ENCODE measurements at regions not wholly inside any gene's neighbourhood (a gene's known extent, or its start where the extent isn't known, plus 50 kb on each side); places are given as distances from the start of the nearest gene placed in this dataset.

GRCh38 chr1:208943291-208943690, 640.2 kb upstream of the CAMK1G start:
- Histone ChIP-seq H3K9me3 (no peaks in the 10 kb centered on the region), H3K27ac (no peak overlapping the region), H3K4me3 (no peak overlapping the region), H3K27me3 (no peaks in the 10 kb centered on the region), H3K36me3 (no peaks in the 10 kb centered on the region), H3K4me1 (no peaks in the 10 kb centered on the region)
- no peak for TF ChIP-seq POLR2AphosphoS5 (IDR thresholded peaks at IDR 0.05)
- no peak for TF ChIP-seq CTCF (IDR thresholded peaks at IDR 0.05)
- no peak for TF ChIP-seq POLR2A (IDR thresholded peaks at IDR 0.05)
- DNase-seq (ENCODE audit: low spot score in 2 of 2): no peak
- 93% methylated on average over 5 of the region's 5 CpGs for WGBS

- H3K4me1 ChIP-seq: no peaks in the 10 kb centered on the region
- DNase-seq (ENCODE audit: low spot score in 2 of 2): no peak
- TF ChIP-seq EP300 (IDR thresholded peaks at IDR 0.05) (no peak), POLR2A (IDR thresholded peaks at IDR 0.05) (no peak), CTCF (IDR thresholded peaks at IDR 0.05) (no peak), POLR2AphosphoS5 (IDR thresholded peaks at IDR 0.05) (no peak)
- no peaks in the 10 kb centered on the region for H3K27me3 ChIP-seq
- H3K9me3 ChIP-seq: no peaks in the 10 kb centered on the region
- no peaks in the 10 kb centered on the region for H3K36me3 ChIP-seq
- H3K4me3 ChIP-seq: no peak overlapping the region
- WGBS: 6% methylated on average over 2 of the region's 2 CpGs
- H3K27ac ChIP-seq: no peak overlapping the region
These were observed 638.5 kb upstream of the CAMK1G start for GRCh38 chr1:208944981-208945451.

GRCh38 chr1:208950206-208950605, 633.3 kb upstream of the CAMK1G start:
- no peaks in the 10 kb centered on the region for H3K36me3 ChIP-seq
- H3K4me1 ChIP-seq: no peaks in the 10 kb centered on the region
- no peak for TF ChIP-seq EP300 (IDR thresholded peaks at IDR 0.05)
- TF ChIP-seq POLR2AphosphoS5 (IDR thresholded peaks at IDR 0.05): no peak
- TF ChIP-seq CTCF (IDR thresholded peaks at IDR 0.05): no peak
- TF ChIP-seq POLR2A (IDR thresholded peaks at IDR 0.05): no peak
- no peak overlapping the region for H3K4me3 ChIP-seq
- H3K27ac ChIP-seq: no peak overlapping the region
- DNase-seq (ENCODE audit: low spot score in 2 of 2): no peak
- WGBS: 66% methylated on average over 3 of the region's 3 CpGs
- no peaks in the 10 kb centered on the region for H3K9me3 ChIP-seq
- no peaks in the 10 kb centered on the region for H3K27me3 ChIP-seq

- TF ChIP-seq EP300 (IDR thresholded peaks at IDR 0.05): no peak
- TF ChIP-seq POLR2AphosphoS5 (IDR thresholded peaks at IDR 0.05): no peak
- no peak for TF ChIP-seq POLR2A (IDR thresholded peaks at IDR 0.05)
- TF ChIP-seq CTCF (IDR thresholded peaks at IDR 0.05): no peak
- Histone ChIP-seq H3K27ac (no peak overlapping the region), H3K4me3 (no peak overlapping the region), H3K9me3 (no peaks in the 10 kb centered on the region), H3K27me3 (no peaks in the 10 kb centered on the region), H3K36me3 (no peaks in the 10 kb centered on the region), H3K4me1 (no peaks in the 10 kb centered on the region)
- no peak for DNase-seq (ENCODE audit: low spot score in 2 of 2)
- 88% methylated on average over 5 of the region's 5 CpGs for WGBS
These were observed 632.4 kb upstream of the CAMK1G start for GRCh38 chr1:208951026-208951525.

GRCh38 chr1:208951908-208952307, 631.6 kb upstream of the CAMK1G start:
- no peak for DNase-seq (ENCODE audit: low spot score in 2 of 2)
- H3K27ac ChIP-seq: no peak overlapping the region
- no peaks in the 10 kb centered on the region for H3K36me3 ChIP-seq
- H3K27me3 ChIP-seq: no peaks in the 10 kb centered on the region
- H3K9me3 ChIP-seq: no peaks in the 10 kb centered on the region
- no peak overlapping the region for H3K4me3 ChIP-seq
- no peaks in the 10 kb centered on the region for H3K4me1 ChIP-seq
- no peak for TF ChIP-seq POLR2AphosphoS5 (IDR thresholded peaks at IDR 0.05)
- no peak for TF ChIP-seq EP300 (IDR thresholded peaks at IDR 0.05)
- TF ChIP-seq POLR2A (IDR thresholded peaks at IDR 0.05): no peak
- TF ChIP-seq CTCF (IDR thresholded peaks at IDR 0.05): no peak
